K562 (cell line): ENCODE measurements at regions not wholly inside any gene's neighbourhood (a gene's known extent, or its start where the extent isn't known, plus 50 kb on each side); places are given as distances from the start of the nearest gene placed in this dataset.

Experiments used
- ATAC-seq: fragments of 200-7000 bp; cut with Tn5 transposase; 3 replicates; pipeline ENCODE4 v1.9.1; 2020; ENCODE audit warnings: moderate library complexity
- BruUV-seq: library from RNA; stranded (reverse); fragments of 400-500 nt; replicated peaks from 2 replicates; lab custom pipeline; 2021; lab: Mats Ljungman, UMichigan
- CTCF ChIA-PET: fragments of 300-600 bp; formaldehyde crosslinking; extraction: SDS; loops from one replicate; lab custom pipeline; 2021; ENCODE audit warnings: low intra/inter-chr PET ratio; lab: Yijun Ruan, JAX
- POLR2A ChIA-PET: fragments of 300-600, 350-650 bp; sonication (Branson Sonifier 250); formaldehyde crosslinking; extraction: SDS; loops from one replicate; lab custom pipeline; 2021; ENCODE audit warnings: antibody characterized with exemption, inconsistent platforms; lab: Yijun Ruan, JAX
- DNase-seq, 4 experiments: peaks; one replicate each; pipeline versions ENCODE4 v3.0.0 to v3.0.0-alpha.2; 2011 to 2018; ENCODE audit warnings: low spot score in 3 of 4, mixed read lengths in 3 of 4; ENCODE audit errors: extremely low read depth in 1 of 4
- FAIRE-seq: peaks from 2 replicates; lab custom pipeline; 2011; peaks lifted over from hg19 to GRCh38; lab: Jason Lieb, UNC
- H2AFZ ChIP-seq: 2 replicates; pipeline ENCODE4 v1.6.0; 2011; ENCODE audit warnings: low read depth, low read length, control low read depth, inconsistent platforms
- H3K27ac ChIP-seq: fragments of 200-600 bp; 3 replicates; pipeline ENCODE4 v1.8.0; 2011; ENCODE audit warnings: low read depth, mild to moderate bottlenecking, control low read depth, inconsistent platforms, low read length, moderate library complexity, mixed read lengths; ENCODE audit errors: extremely low read depth
- H3K27me3 ChIP-seq, 2 experiments: fragments of 300-600 bp in 1 of 2; 2 replicates in 1 of 2; 3 replicates in 1 of 2; pipeline versions ENCODE4 v1.6.0 to v1.8.0; 2011; ENCODE audit warnings: inconsistent platforms in 2 of 2, low read length in 2 of 2, mild to moderate bottlenecking in 1 of 2, mixed read lengths in 1 of 2, moderate library complexity in 1 of 2; ENCODE audit not compliant: control insufficient read depth in 2 of 2, insufficient read depth in 2 of 2
- H3K36me3 ChIP-seq: fragments of 300-600 bp; 3 replicates; pipeline ENCODE4 v1.8.0; 2011; ENCODE audit warnings: mild to moderate bottlenecking, low read length, inconsistent platforms; ENCODE audit not compliant: control insufficient read depth, insufficient read depth
- H3K4me1 ChIP-seq, 2 experiments: fragments of 200-600 bp in 1 of 2; replicated peaks in 1 of 2; 2 replicates in 1 of 2; 3 replicates in 1 of 2; pipeline versions ENCODE4 v1.5.1 to v1.8.0; 2011; ENCODE audit warnings: inconsistent platforms in 2 of 2, low read length in 2 of 2, mild to moderate bottlenecking in 1 of 2, mixed read lengths in 1 of 2, moderate library complexity in 1 of 2; ENCODE audit not compliant: control insufficient read depth in 2 of 2, insufficient read depth in 2 of 2
- H3K4me2 ChIP-seq: 2 replicates; pipeline ENCODE4 v1.6.1; 2011; ENCODE audit warnings: low read length, control low read depth, inconsistent platforms, mixed read lengths; ENCODE audit not compliant: insufficient read depth
- H3K4me3 ChIP-seq: fragments of 200-600 bp; sonication (generic), shearing (Covaris generic); 2 replicates; pipeline ENCODE4 v1.5.1; 2016; ENCODE audit warnings: control low read depth, inconsistent platforms
- H3K79me2 ChIP-seq: fragments of 200-600 bp; 3 replicates; pipeline ENCODE4 v1.8.0; 2011; ENCODE audit warnings: low read length, inconsistent platforms; ENCODE audit not compliant: control insufficient read depth, insufficient read depth
- H3K9ac ChIP-seq, 2 experiments: 2 replicates each; pipeline versions ENCODE4 v1.6.0 to v1.6.1; 2011; ENCODE audit warnings: low read depth in 2 of 2, low read length in 2 of 2, control low read depth in 1 of 2, inconsistent platforms in 1 of 2, mild to moderate bottlenecking in 1 of 2, mixed read lengths in 1 of 2; ENCODE audit not compliant: insufficient read depth in 1 of 2
- H3K9me1 ChIP-seq: one replicate; pipeline ENCODE4 v1.6.0; 2011; ENCODE audit warnings: inconsistent platforms, mild to moderate bottlenecking, low read length, moderate library complexity; ENCODE audit not compliant: control insufficient read depth, insufficient read depth
- H3K9me3 ChIP-seq: replicated peaks from 2 replicates; pipeline ENCODE4 v1.5.1; 2011; ENCODE audit warnings: low read depth, low read length, inconsistent platforms; ENCODE audit not compliant: control insufficient read depth, insufficient read depth
- H4K20me1 ChIP-seq: replicated peaks from 2 replicates; pipeline ENCODE4 v1.6.1; 2011; ENCODE audit warnings: low read length, inconsistent platforms, mixed read lengths; ENCODE audit not compliant: control insufficient read depth, insufficient read depth
- ASH1L ChIP-seq: fragments of 450-650 bp; IDR thresholded peaks from 2 replicates; pipeline ENCODE4 v1.6.1; 2018; ENCODE audit warnings: borderline replicate concordance, mild to moderate bottlenecking, low read depth; ENCODE audit not compliant: partially characterized antibody
- CREB1 ChIP-seq, 2 experiments: sonication (generic) in 1 of 2; formaldehyde crosslinking in 1 of 2; IDR thresholded peaks; 2 replicates each; pipeline versions ENCODE4 v1.6.1 to v1.8.0; 2012 to 2022; ENCODE audit warnings: inconsistent platforms in 1 of 2, mild to moderate bottlenecking in 1 of 2, missing genetic modification reagents in 1 of 2, moderate library complexity in 1 of 2
- DLX4 ChIP-seq: fragments of 250-450 bp; sonication (Bioruptor Pico); IDR thresholded peaks from 2 replicates; pipeline ENCODE4 v1.6.1; 2021; ENCODE audit warnings: mild to moderate bottlenecking
- ESRRA ChIP-seq: fragments of 450-650 bp; IDR thresholded peaks from 2 replicates; pipeline ENCODE4 v1.6.1; 2014; ENCODE audit warnings: low read depth, mild to moderate bottlenecking, moderate library complexity, borderline replicate concordance
- FOXJ3 ChIP-seq: sonication (generic); formaldehyde crosslinking; IDR thresholded peaks from 2 replicates; pipeline ENCODE4 v1.4.0; 2020; ENCODE audit warnings: mild to moderate bottlenecking, missing genetic modification reagents
- GTF2E2 ChIP-seq: fragments of 200-800 bp; sonication (Bioruptor generic); IDR thresholded peaks from 2 replicates; pipeline ENCODE4 v1.6.1; 2016; ENCODE audit warnings: missing genetic modification characterization, missing compliant biosample characterization
- POLR2H ChIP-seq: IDR thresholded peaks from 2 replicates; pipeline ENCODE4 v1.6.1; 2016; ENCODE audit warnings: missing genetic modification characterization, low read depth, mild to moderate bottlenecking, control low read depth, missing compliant biosample characterization, moderate library complexity
- SMARCA4 ChIP-seq: fragments of 450-650 bp; IDR thresholded peaks from 2 replicates; pipeline ENCODE4 v1.6.1; 2016
- SNAPC5 ChIP-seq: fragments of 250-450 bp; sonication (Bioruptor Pico); IDR thresholded peaks from 2 replicates; pipeline ENCODE4 v1.8.0; 2021; ENCODE audit warnings: moderate library complexity, mild to moderate bottlenecking, inconsistent platforms
- TAF15 ChIP-seq: fragments of 200-400 bp; formaldehyde crosslinking; IDR thresholded peaks from 2 replicates; pipeline ENCODE4 v1.6.1; 2017; ENCODE audit warnings: mild to moderate bottlenecking, low read depth, low read length, moderate library complexity
- TFAP4 ChIP-seq: sonication (generic); formaldehyde crosslinking; IDR thresholded peaks from 2 replicates; pipeline ENCODE4 v1.8.0; 2022; ENCODE audit warnings: missing genetic modification reagents, mild to moderate bottlenecking, moderate library complexity, borderline replicate concordance
- ZNF239 ChIP-seq: fragments of 250-450 bp; sonication (Bioruptor Pico); IDR thresholded peaks from 2 replicates; pipeline ENCODE4 v1.4.0; 2020; ENCODE audit warnings: mild to moderate bottlenecking
- WGBS: fragments of 100-300 bp; shearing (Covaris generic); methylation state at CpG from one replicate; pipeline ENCODE4 v1.1.6; 2016; ENCODE audit warnings: low coverage, mixed read lengths; ENCODE audit not compliant: insufficient coverage; ENCODE audit errors: missing lambda C conversion rate; 5-methylcytosine and 5-hydroxymethylcytosine counted together
- in situ Hi-C: fragments of 300-500 bp; cut with MboI; formaldehyde crosslinking; loops from 4 replicates; pipeline ENCODE4 v1.15.0; 2018; ENCODE audit warnings: inconsistent platforms, mixed read lengths
- intact Hi-C: fragments of 100-400 bp; cut with micrococcal nuclease; formaldehyde crosslinking; loops from 2 replicates; pipeline ENCODE4 v1.14.2; 2022
- TF ChIP-seq, protein P1 (sequence below): fragments of 250-450 bp; sonication (Bioruptor Pico); IDR thresholded peaks from 2 replicates; pipeline ENCODE4 v1.4.0; 2020

DNA sequence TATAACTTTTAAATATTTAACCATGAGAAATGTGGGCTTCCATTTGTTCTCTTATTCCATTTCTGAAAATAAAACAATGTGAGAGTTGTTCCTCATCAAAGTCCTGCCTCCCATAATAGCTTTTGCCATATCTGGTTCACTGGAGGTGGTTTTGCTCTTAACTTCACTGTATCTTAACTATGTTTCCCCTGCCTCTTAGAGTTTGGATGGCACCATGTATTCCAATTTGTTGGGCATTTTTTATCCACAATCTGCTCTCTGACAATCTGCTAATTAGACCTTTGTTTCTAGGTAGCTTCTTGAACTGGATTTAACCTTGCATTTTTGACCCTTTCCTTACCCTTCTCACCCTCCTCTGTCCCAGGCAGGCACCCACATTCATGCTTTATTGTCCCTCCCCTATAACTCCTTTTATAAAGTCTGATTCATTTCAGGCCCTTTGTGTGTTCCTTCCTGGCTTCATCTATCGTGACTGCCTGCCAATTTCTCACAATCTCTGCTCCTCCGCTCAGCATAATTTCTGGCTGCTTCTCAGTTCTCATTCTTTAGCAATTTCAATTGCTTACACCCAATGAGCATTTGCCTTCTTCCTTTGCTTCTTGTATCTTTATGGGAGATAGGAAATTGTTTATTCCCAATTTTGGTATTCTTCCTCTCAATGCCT is 144.2 kb upstream of the ARHGEF26 start:
- no peak overlapping the region for H2AFZ ChIP-seq
- intact Hi-C loops (no loop called here), in situ Hi-C loops (no loop called here)
- BruUV-seq, result no TSS peak
- no peaks in the 10 kb centered on the region for H3K9me1 ChIP-seq
- H3K79me2 ChIP-seq, result no peaks in the 10 kb centered on the region
- ChIA-PET POLR2A (no interaction called here), CTCF (no interaction called here)
- H3K27ac ChIP-seq, result no peak overlapping the region
- no peak overlapping the region for H3K4me3 ChIP-seq
- peaks cover 0 to 4% of the 10 kb centered on the region in 2 experiments; a peak in 1 of 5 replicates for H3K4me1 ChIP-seq
- no peak overlapping the region for H3K9ac ChIP-seq
- 23% methylated on average over 2 of the region's 2 CpGs for WGBS
- FAIRE-seq (no peak), DNase-seq (no peak), ATAC-seq (no peak)
- no peaks in the 10 kb centered on the region for H3K36me3 ChIP-seq
- no peaks in the 10 kb centered on the region for H4K20me1 ChIP-seq
- TF ChIP-seq, protein P1, sequence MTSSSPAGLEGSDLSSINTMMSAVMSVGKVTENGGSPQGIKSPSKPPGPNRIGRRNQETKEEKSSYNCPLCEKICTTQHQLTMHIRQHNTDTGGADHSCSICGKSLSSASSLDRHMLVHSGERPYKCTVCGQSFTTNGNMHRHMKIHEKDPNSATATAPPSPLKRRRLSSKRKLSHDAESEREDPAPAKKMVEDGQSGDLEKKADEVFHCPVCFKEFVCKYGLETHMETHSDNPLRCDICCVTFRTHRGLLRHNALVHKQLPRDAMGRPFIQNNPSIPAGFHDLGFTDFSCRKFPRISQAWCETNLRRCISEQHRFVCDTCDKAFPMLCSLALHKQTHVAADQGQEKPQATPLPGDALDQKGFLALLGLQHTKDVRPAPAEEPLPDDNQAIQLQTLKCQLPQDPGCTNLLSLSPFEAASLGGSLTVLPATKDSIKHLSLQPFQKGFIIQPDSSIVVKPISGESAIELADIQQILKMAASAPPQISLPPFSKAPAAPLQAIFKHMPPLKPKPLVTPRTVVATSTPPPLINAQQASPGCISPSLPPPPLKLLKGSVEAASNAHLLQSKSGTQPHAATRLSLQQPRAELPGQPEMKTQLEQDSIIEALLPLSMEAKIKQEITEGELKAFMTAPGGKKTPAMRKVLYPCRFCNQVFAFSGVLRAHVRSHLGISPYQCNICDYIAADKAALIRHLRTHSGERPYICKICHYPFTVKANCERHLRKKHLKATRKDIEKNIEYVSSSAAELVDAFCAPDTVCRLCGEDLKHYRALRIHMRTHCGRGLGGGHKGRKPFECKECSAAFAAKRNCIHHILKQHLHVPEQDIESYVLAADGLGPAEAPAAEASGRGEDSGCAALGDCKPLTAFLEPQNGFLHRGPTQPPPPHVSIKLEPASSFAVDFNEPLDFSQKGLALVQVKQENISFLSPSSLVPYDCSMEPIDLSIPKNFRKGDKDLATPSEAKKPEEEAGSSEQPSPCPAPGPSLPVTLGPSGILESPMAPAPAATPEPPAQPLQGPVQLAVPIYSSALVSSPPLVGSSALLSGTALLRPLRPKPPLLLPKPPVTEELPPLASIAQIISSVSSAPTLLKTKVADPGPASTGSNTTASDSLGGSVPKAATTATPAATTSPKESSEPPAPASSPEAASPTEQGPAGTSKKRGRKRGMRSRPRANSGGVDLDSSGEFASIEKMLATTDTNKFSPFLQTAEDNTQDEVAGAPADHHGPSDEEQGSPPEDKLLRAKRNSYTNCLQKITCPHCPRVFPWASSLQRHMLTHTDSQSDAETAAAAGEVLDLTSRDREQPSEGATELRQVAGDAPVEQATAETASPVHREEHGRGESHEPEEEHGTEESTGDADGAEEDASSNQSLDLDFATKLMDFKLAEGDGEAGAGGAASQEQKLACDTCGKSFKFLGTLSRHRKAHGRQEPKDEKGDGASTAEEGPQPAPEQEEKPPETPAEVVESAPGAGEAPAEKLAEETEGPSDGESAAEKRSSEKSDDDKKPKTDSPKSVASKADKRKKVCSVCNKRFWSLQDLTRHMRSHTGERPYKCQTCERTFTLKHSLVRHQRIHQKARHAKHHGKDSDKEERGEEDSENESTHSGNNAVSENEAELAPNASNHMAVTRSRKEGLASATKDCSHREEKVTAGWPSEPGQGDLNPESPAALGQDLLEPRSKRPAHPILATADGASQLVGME (CRISPR knock-in tag), result no peak
- TF ChIP-seq POLR2H (tag), result no peak
- TF ChIP-seq TAF15, result no peak
- TF ChIP-seq TFAP4 (CRISPR knock-in tag), result no peak
- no peak for TF ChIP-seq DLX4
- no peak for TF ChIP-seq ASH1L
- no peak for TF ChIP-seq GTF2E2 (tag)
- no peak for TF ChIP-seq FOXJ3 (CRISPR knock-in tag)
- TF ChIP-seq CREB1 (IDR thresholded peaks at IDR 0.05), result no peak
- TF ChIP-seq CREB1 (CRISPR knock-in tag; IDR thresholded peaks at IDR 0.05), result no peak
- TF ChIP-seq ZNF239 (CRISPR knock-in tag), result no peak
- TF ChIP-seq SMARCA4, result no peak
- TF ChIP-seq SNAPC5 (CRISPR knock-in tag), result no peak
- TF ChIP-seq ESRRA, result no peak
- H3K4me2 ChIP-seq, result no peak overlapping the region
- H3K9me3 ChIP-seq, result no peaks in the 10 kb centered on the region
- no peaks in the 10 kb centered on the region for H3K27me3 ChIP-seq
